HG02973 (cell line): ENCODE measurements at regions not wholly inside any gene's neighbourhood (a gene's known extent, or its start where the extent isn't known, plus 50 kb on each side); places are given as distances from the start of the nearest gene placed in this dataset.
"Not testable (repeated sequence)": the region's sequence is repeated elsewhere in the genome, so short reads cannot be mapped to it uniquely, and the experiment has no call there.

Source experiments
- ATAC-seq: cut with Tn5 transposase; IDR thresholded peaks from one replicate; pipeline ENCODE4 v1.9.1; 2021; ENCODE audit warnings: moderate library complexity; ENCODE audit not compliant: unreplicated experiment

DNA sequence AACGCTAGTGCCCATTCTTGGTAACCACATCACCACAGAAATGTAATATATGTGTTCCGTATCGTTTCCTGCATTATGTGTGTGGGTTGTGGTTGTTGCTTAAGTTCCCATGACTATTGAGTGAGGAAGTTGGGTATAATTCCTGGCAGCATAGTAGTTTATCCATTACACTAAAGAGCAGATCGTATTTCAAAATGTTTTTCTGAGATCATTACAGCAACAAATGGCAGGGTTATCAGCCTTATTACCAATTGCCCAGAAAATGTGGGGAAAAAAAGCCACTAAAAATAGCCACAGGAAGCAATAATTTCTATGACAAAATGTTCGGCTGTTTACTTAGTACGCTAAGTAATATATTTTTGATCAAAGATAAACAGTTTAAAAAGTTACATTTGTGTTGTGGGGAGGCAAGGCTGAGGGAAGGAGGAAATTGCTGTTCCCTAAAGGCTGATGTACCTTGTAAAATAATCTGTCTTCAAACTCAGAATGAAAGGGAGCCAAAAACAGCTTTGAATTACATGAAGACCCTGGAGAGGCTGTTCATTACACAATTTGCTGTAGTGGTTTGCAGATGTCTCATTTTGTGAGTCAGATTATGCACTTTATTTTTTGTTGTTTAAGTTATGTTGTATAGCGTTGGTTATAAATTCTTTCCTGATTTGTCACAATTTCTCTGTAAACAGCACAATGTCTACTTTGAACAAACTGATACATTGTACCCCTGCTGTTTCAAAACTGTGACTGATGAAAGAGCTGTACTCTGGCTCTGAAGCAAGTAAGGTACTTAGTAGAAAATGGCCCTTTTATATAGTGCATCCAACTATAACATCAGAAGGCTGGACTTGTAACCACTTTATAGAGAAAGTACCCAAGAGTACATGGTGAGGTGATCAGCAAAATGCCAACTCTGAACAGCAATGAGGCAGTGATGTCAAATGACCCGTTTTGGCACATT, 1028.5 kb downstream of the NR2F1-AS1 start:
- no peak for ATAC-seq

DNA sequence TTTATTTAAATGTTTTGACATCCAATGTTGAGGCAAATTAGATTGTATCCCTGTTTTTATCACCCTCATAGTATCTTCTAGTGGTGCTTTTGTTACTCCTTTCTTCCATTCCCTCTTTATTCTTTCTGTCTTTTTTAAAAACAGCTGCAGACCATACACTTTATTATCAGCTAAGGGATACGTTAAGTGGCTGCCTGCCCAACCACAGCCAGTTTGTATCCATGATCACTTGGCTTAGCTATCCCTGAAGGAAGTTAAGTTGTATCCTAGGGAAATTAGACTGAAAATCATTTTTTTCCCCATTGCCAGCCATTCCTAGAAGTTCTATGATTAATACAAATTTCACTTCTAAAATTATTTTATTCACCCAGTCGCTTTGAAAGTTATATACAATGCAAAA, 1032.7 kb downstream of the NR2F1-AS1 start:
- ATAC-seq = no peak

DNA sequence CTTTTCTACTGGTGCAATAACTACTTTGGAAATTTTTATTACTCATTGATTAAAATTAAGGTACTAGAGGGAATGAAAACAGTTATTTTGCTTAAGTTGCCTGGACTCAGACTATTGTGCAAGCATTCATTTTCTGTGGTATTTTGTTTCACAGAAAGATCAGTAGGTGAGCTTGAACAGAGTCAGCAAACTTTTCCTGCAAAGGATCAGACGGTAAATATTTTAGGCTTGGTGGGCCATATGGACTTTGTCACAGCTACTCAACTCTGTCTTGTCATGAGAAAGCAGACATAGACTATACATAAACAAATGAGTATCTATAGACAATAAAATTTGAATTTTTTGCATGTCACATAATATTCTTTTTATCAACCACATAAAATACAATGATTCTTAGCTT, 1036.4 kb downstream of the NR2F1-AS1 start:
- ATAC-seq = no peak

DNA sequence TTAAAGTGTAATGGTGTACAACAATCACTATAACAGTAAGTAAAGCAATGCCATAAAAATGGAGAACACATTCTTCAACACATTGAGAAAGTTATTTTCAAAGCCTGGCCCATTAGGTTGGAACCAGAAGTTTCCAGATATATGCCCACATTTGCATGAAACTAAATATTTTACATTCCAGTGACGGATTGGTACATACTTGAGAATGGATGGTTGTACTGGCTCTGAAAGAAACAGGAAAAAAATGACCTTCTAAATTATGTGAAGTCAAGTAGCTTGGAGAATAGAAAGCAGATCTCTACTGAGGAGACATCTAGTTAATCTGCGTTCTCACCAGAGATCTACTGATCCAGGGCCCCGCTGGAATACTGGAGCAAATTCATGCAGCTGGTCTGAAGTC, 1037.0 kb downstream of the NR2F1-AS1 start:
- no peak for ATAC-seq

DNA sequence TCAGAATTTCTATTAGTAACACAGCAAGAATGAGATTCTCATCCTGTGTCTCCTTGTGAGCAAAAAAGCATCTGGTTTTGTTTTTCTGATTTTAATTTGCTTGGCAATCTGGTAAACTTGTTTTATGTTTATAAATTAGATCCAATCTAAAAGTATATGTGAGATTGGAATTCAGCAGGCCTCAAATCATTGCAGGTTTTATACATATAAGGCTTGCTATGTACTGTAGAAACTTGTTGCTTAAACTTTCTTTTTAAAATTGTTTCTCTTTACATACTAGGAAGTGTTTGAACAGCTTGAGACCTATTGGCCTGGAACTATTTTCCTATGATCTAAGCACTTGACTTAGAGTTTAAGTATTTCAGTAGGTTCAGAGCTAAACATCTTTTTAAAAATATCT, 1037.8 kb downstream of the NR2F1-AS1 start:
- no peak for ATAC-seq

DNA sequence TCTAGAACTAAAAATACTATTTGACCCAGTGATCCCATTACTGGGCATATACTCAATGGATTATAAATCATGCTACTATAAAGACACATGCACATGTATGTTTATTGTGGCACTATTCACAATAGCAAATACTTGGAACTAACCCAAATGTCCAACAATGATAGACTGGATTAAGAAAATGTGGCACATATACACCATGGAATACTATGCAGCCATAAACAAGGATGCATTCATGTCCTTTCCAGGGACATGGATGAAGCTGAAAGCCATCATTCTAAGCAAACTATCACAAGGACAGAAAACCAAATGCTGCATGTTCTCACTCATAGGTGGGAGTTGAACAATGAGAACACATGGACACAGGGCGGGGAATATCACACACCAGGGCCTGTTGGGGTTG, 1039.0 kb downstream of the NR2F1-AS1 start:
- ATAC-seq = not testable (repeated sequence)

DNA sequence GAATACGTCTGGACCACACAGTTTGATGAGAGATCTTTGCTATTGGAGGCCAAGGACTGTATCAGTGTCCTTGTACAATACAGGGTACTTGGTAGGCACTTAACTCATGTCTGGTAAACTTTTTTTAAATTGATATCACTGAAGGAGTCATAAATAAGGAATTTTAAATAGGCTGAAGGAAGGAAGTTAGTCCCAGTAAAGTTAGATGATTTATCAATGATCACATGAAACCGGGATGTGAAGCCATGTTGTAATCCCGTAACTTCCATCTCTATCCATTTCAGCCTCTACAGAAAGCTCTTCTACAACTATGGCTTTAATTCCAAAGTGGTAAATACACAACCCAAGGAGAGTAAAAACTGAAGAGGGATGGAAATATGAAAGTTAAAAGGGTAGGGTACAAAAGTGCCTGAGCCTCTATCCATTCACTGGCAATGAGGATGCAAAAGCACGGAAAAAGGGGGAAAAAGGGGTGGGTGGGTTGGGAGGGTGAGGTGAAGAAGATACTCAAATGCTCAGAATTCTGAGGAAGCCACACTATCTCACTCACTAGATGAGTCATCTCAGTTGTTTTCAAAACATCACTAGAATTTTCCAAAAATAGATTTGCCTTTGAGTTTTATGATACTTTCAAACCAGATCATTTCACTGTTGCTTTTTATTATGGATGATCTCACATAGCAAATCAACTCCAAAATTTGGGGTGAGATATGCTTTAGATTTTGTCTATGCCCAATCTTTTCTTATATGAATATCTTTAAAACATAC, 1053.5 kb downstream of the NR2F1-AS1 start:
- peak; percentile 88 for ATAC-seq

DNA sequence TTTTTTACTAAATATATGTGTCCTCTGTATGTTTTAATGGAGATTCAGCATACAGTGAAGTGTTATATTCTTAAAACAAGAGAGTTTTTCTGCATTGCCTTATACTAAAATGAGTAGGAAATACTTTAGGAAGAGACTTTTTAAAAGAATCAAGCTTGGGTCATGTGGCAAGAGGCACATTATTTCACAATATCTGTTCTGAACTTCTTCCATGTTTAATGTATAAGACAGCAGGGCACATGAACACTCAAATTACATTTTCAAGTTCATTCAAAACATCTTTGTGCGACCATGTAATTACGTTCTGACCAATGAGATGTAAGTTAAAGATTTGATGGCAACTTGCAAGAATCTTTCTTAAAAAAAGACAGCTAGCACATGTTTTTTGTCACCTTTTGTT, 1055.9 kb downstream of the NR2F1-AS1 start:
- ATAC-seq = no peak

DNA sequence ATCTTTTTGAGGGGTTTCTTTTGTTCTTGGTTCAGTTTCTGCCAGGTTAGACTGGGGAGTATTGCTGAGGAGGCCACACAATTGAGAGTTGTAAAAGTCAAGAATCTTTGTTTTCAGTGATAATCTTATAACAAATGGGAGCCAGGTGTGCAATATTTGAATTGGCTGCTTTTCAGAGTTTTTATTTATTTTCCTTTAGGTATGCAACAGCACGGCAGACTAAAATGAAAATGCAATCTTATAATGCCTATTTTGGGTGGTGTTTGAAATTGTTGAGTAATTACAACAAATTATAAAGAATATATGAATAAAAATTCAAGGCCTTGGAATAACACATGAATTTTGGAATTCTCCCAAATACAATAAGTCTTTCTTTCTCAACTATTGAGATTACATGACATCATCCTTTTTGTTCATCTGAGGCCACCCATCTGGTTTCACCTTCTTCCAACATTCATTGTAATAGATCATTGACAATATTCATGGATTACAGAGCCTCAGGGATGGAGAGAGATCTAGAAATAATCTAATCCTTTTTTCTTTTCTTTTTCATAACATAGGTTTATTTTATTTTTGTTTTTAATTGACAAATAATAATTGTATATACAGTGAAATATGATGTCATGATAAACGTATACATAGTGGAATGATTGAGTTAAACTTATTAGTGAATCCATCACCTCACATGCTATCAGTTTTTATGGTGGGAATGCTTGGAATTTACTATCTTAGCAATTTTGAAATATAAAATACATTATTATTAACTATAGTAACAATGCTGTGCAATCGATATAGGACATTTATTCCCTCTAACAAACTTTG, 1061.0 kb downstream of the NR2F1-AS1 start:
- no peak for ATAC-seq

DNA sequence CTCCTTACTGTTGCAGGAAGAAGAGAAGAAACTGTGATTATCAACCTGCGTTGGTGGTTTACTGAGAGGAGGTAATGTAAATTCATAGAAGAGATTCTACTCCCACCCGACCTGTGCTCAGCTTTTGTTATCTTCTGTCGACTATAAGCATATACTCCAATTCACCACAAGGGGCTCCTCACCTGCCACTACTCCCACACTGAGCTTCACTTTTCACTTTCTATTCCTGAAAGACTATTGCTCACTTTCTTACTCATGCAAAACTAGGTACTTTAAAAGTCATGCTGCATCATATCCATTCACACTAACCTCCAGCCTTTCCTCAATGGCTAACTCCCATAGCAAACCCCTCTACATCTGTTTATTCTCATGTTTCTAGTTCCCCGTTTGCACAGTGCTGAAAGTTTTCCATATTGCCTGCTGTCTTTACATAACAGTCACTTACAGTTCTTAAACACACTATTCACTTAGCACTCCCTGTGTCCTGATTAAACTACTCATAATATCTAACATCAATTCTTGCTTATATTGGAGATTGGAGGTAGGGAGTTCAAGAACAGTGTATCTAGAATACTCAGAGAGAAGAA, 1062.6 kb downstream of the NR2F1-AS1 start:
- ATAC-seq = peak; percentile 100

DNA sequence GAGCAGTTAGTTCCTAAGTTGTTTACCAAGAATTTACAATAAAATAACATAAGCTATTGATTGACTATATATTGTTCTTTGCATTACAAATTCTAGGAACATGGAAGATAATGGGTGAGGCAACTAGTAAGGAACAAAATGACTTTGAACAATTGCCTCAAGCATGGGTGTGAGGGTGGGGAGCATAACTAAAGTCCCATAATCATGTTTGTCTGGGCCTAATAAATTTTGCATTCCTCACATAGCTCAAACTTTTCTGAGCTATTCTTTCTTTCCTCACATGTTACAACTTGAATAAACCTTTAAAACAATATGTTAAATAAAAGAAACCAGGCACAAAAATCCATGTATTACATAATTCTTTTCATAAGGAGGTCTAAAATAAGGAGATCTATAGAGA, 1066.1 kb downstream of the NR2F1-AS1 start:
- ATAC-seq = no peak

DNA sequence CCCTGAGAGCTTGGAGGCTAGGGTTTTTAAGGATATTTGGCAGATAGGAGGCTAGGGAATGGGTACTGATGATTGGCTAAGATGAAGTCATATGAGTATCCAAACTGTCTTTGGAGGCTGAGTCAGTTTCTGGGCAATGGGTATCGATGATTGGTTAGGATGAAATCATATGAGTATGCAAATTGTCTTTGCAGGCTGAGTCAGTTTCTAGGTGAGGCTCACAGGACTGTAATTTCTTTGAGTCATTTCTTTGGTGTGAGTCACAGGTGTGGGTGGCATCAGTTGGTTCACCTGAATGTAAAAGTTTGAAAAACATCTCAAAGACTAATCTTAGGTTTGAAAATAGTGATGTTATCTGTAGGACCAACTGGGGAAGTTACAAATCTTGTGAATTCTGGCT, 1068.0 kb downstream of the NR2F1-AS1 start:
- ATAC-seq = peak; percentile 44

DNA sequence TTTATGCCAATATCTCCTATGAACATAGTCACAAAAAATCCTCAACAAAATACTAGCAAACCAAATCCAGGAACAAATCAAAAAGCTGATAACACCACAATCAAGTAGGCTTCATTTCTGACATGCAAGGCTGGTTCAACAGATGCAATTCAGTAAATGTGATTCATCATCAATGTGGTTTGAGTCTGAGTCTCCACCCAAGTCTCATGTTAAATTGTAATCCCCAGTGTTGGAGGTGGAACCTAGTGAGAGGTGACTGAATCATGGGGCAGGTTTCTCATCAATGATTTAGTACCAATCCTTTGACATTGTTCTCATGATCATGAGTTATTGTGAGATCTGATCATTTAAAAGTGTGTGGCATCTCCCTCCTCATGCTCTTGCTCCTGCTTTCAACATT, 1072.7 kb downstream of the NR2F1-AS1 start:
- ATAC-seq = no peak

DNA sequence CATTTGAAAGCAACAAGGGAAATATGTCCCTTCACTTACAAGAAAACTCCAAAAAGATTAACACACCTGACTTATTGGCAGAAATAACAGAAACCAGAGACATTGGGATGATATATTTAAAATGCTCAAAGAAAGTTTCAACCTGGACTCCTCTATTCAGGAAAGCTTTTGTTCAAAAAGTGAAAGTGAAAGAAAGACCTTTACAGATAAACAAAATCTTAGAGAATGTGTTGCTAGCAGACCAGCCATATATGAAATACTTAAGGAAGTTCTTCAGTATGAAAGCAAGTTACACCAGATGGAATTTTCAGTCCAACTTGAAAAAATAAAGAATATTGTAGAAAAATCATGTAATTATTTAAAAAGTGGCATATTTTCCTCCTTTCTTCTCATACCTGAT, 1075.1 kb downstream of the NR2F1-AS1 start:
- ATAC-seq = no peak

DNA sequence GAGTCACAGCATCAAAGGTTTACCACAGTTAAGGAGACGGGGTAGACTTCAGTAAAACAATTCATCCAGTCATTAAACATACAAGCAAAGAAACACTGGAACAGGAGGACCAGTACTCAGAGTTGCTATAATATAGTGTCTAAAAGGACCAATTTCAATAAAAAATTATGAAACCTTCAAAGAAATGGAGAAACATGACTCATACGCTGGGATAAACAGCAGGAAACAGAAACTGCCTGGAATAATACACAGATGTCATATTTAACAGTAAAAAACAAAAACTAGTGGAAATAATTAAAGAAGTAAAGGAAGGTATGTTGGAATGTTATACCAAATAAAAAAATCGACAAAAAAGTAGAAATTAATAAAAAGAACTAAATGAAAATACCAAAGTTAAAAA, 1075.9 kb downstream of the NR2F1-AS1 start:
- ATAC-seq = no peak

DNA sequence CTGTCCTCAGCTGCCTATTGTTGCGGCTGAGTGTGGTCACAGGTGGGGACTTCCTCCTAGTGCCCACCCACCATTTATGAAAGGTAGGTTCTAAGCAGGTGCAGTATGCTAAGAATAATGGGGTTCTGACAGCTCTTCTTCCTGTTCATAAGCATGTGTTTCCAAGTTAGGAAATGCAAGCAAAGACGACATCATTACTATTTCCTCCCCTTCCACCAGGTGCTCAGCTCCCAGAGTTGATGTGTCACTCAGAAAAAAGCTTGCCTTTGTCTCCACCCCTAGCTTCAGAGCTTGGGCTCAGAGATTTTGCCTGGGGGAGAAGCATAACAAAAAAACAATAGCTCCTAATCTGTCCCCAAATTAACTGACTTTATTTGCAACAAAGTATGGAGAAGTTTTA, 1076.7 kb downstream of the NR2F1-AS1 start:
- no peak for ATAC-seq

DNA sequence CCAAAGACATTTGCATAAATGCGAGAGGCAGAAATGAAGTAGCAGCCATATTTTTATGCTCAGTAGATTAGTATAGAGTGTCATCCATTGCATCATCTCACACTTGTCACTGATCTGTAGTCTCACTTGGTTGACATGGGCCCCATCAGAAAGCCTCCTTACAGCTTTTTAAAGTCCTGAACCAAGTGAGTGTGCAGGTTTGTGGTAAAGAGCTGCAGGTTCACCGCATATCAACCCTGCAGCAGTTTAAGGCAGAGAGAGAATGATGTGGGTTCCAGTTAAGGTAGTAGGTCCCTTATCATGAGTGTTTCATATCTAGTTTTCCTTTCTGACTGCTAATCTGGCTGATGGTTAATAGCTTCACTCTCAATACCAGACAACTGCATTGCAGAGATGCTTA, 1080.3 kb downstream of the NR2F1-AS1 start:
- ATAC-seq = no peak

DNA sequence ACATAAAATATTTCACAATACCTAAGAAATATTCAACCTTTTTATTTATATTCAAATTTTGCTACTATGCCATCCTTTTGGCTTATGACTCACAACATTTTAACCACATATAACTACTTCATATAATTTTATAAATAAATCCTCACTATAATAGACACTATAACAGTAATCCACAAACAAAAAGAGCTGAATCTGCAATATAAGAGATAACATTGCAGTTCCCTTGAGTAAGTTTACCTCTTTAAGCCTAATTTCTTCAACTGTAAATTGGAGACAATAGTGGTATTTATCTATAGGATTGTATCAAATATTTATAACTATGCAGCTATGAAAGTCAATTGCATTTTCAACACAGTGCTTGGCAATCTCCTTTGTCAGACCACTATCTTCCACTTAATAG, 1084.5 kb downstream of the NR2F1-AS1 start:
- ATAC-seq = no peak

DNA sequence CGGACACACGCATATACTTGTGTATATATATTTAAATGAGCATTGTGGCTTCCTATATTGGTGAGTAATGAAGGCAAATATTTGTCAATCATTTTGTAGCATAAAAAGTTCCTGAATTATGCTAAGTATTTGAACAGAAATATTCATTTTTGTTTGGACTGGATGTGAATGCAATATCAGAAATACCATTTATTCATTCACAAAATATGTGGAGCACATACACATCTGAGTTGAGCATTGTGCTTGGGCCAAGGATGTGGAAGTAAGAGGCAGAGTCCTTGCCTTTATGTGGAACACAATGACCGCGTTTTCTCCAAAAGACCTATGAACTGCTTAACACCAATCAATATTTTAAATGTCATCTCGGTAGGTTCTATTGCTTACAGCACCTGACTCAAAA, 1086.5 kb downstream of the NR2F1-AS1 start:
- ATAC-seq = no peak

DNA sequence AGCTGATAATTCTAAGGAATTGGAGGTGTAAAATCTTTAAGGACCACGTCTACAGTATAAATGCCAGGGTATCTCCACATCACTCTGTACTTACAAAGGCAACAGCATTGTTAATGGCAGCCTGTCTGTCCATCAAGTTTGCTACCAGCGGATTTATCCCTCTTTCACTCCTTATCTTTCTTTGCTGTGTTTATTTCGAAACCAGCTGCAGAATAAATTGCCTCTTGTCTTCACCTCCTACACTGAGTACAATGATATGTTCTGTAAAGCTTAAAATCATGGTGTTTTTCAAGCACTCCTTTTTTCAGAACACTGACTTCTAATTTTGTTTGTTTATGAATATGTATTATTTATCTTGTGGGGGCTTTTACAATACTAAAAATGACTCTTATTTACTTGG, 1088.1 kb downstream of the NR2F1-AS1 start:
- no peak for ATAC-seq

DNA sequence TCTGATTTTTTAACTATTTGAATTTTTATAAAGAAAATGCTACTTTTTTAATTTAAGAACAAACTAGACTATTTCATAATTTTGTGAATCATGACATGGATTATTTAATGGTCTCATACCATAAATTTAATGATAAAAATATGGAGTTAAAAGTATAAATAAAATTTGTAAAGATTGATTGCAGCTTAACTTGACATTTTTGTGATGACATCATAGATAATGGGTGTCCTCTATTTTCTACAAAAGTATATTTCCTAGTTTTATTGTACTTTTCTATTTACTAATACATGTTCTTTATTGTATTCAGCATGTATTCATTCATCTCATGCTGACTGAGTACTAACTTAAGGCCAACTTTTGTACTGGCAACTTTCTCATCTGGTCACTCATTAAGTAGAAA, 1096.5 kb downstream of the NR2F1-AS1 start:
- ATAC-seq = no peak
